Astrocyte (in vitro differentiated cells and primary cell): ENCODE measurements at regions not wholly inside any gene's neighbourhood (a gene's known extent, or its start where the extent isn't known, plus 50 kb on each side); places are given as distances from the start of the nearest gene placed in this dataset.

ENCODE experiments used
- DNase-seq: peaks from one replicate; pipeline ENCODE4 v3.0.0-alpha.2; 2010; ENCODE audit warnings: low read depth
- FAIRE-seq: peaks from 2 replicates; lab custom pipeline; 2011; peaks lifted over from hg19 to GRCh38; lab: Jason Lieb, UNC
- H2AFZ ChIP-seq: 2 replicates; pipeline ENCODE4 v1.6.0; 2012; ENCODE audit warnings: low read depth, low read length, inconsistent platforms
- H3K27ac ChIP-seq: 2 replicates; pipeline ENCODE4 v1.5.1; 2011; ENCODE audit warnings: low read depth, low read length, inconsistent platforms
- H3K27me3 ChIP-seq: 2 replicates; pipeline ENCODE4 v1.6.0; 2011; ENCODE audit warnings: low read length, inconsistent platforms; ENCODE audit not compliant: insufficient read depth
- H3K36me3 ChIP-seq: 2 replicates; pipeline ENCODE4 v1.5.1; 2011; ENCODE audit warnings: low read length, inconsistent platforms; ENCODE audit not compliant: insufficient read depth
- H3K4me1 ChIP-seq: 2 replicates; pipeline ENCODE4 v1.5.1; 2011; ENCODE audit warnings: low read length, inconsistent platforms; ENCODE audit not compliant: insufficient read depth
- H3K4me2 ChIP-seq: 2 replicates; pipeline ENCODE4 v1.6.0; 2012; ENCODE audit warnings: low read length, inconsistent platforms
- H3K4me3 ChIP-seq: 2 replicates; pipeline ENCODE4 v1.5.1; 2011; ENCODE audit warnings: low read depth, mild to moderate bottlenecking, low read length, inconsistent platforms; ENCODE audit not compliant: insufficient read depth
- H3K79me2 ChIP-seq: 2 replicates; pipeline ENCODE4 v1.6.0; 2012; ENCODE audit warnings: mild to moderate bottlenecking, low read length, inconsistent platforms; ENCODE audit not compliant: insufficient read depth
- H3K9ac ChIP-seq: 2 replicates; pipeline ENCODE4 v1.6.0; 2012; ENCODE audit warnings: mild to moderate bottlenecking, low read length, inconsistent platforms
- H3K9me3 ChIP-seq: 2 replicates; pipeline ENCODE4 v1.5.1; 2012; ENCODE audit warnings: low read depth, mild to moderate bottlenecking, low read length, inconsistent platforms; ENCODE audit not compliant: insufficient read depth
- H4K20me1 ChIP-seq: 2 replicates; pipeline ENCODE4 v1.6.0; 2012; ENCODE audit warnings: low read length, inconsistent platforms; ENCODE audit not compliant: insufficient read depth
- H3K27ac Mint-ChIP-seq: one replicate; pipeline ENCODE4 v1.8.0; 2021; ENCODE audit warnings: mild to moderate bottlenecking, mixed read lengths; ENCODE audit not compliant: unreplicated experiment
- H3K27me3 Mint-ChIP-seq: one replicate; pipeline ENCODE4 v1.8.0; 2021; ENCODE audit warnings: low read depth, mixed read lengths; ENCODE audit not compliant: unreplicated experiment
- H3K36me3 Mint-ChIP-seq: one replicate; pipeline ENCODE4 v1.8.0; 2021; ENCODE audit warnings: low read depth, mixed read lengths; ENCODE audit not compliant: unreplicated experiment
- H3K4me1 Mint-ChIP-seq: one replicate; pipeline ENCODE4 v1.8.0; 2021; ENCODE audit warnings: low read depth, mixed read lengths; ENCODE audit not compliant: unreplicated experiment
- H3K4me3 Mint-ChIP-seq: one replicate; pipeline ENCODE4 v1.8.0; 2021; ENCODE audit warnings: mild to moderate bottlenecking, moderate library complexity, mixed read lengths; ENCODE audit not compliant: unreplicated experiment
- H3K9me3 Mint-ChIP-seq: one replicate; pipeline ENCODE4 v1.8.0; 2021; ENCODE audit warnings: mild to moderate bottlenecking, mixed read lengths; ENCODE audit not compliant: unreplicated experiment
- EZH2 ChIP-seq: IDR thresholded peaks from 2 replicates; pipeline ENCODE4 v1.6.1; 2012; ENCODE audit warnings: mild to moderate bottlenecking, low read length, inconsistent platforms; ENCODE audit not compliant: insufficient read depth
- TF ChIP-seq, protein P1 (sequence below): IDR thresholded peaks from 2 replicates; pipeline ENCODE4 v1.5.1; 2011; ENCODE audit warnings: low read depth, mild to moderate bottlenecking, inconsistent platforms, low read length, moderate library complexity; ENCODE audit not compliant: insufficient read depth

DNA sequence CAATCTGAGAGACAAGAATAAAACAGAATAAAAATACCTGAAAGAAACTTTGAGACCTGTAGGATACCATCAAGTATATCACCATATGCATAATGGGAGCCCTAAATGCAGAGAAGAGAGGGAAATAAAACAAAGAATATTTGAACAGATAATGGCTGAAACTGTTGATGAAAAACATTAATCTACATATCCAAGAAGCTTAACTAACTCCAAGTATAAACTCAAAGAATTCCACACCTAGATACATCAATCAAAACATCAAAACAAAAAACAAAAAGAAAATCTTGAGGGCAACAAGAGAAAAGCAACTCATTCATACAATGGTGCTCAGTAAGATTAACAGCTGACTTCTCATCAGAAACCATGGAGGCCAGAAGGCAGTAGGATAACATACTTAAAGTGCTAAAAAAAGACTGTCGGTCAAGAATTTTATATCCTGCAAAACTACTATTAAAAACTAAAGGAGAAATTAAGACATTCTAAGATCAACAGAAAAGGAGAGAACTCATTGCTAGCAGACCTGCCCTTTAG lies 101.6 kb downstream of the FOXD1 start:
- H3K27ac ChIP-seq = no peak overlapping the region
- peaks cover 44% of the 10 kb centered on the region for H3K9me3 Mint-ChIP-seq
- no peak for TF ChIP-seq EZH2
- TF ChIP-seq, protein P1, sequence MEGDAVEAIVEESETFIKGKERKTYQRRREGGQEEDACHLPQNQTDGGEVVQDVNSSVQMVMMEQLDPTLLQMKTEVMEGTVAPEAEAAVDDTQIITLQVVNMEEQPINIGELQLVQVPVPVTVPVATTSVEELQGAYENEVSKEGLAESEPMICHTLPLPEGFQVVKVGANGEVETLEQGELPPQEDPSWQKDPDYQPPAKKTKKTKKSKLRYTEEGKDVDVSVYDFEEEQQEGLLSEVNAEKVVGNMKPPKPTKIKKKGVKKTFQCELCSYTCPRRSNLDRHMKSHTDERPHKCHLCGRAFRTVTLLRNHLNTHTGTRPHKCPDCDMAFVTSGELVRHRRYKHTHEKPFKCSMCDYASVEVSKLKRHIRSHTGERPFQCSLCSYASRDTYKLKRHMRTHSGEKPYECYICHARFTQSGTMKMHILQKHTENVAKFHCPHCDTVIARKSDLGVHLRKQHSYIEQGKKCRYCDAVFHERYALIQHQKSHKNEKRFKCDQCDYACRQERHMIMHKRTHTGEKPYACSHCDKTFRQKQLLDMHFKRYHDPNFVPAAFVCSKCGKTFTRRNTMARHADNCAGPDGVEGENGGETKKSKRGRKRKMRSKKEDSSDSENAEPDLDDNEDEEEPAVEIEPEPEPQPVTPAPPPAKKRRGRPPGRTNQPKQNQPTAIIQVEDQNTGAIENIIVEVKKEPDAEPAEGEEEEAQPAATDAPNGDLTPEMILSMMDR = no peak
- peaks cover 9% of the 10 kb centered on the region for H3K27me3 Mint-ChIP-seq
- H3K9ac ChIP-seq = no peak overlapping the region
- H3K4me3 ChIP-seq = no peak overlapping the region
- H3K27ac Mint-ChIP-seq = no peak overlapping the region
- H3K9me3 ChIP-seq = peaks cover 6% of the 10 kb centered on the region
- no peaks in the 10 kb centered on the region for H3K4me1 ChIP-seq
- no peak overlapping the region for H2AFZ ChIP-seq
- no peak overlapping the region for H3K4me3 Mint-ChIP-seq
- H3K27me3 ChIP-seq = no peaks in the 10 kb centered on the region
- H3K4me1 Mint-ChIP-seq = no peaks in the 10 kb centered on the region
- H3K4me2 ChIP-seq = no peak overlapping the region
- H3K79me2 ChIP-seq = no peaks in the 10 kb centered on the region
- DNase-seq (no peak), FAIRE-seq (no peak)
- peaks cover 5% of the 10 kb centered on the region for H3K36me3 Mint-ChIP-seq
- no peaks in the 10 kb centered on the region for H3K36me3 ChIP-seq
- H4K20me1 ChIP-seq = no peaks in the 10 kb centered on the region

DNA sequence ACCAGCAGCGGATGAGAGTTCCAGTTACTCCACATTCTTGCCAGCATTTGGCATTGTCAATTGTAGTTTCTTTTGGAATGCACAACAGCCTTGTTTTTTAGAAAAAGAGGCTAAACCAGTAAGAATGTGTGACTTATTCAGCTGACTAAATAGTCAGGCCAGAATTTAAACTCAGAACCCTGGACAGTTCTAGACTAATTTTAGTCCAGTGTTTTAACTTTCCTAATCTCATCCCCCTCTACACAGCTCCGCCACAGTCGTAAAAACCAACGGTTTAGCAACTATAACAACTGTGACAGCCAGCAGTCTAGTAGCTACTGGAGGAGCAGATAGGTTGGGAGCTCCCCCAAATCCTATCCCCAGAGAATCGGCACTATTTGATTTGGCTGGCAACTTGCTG lies 103.7 kb downstream of the FOXD1 start:
- Mint-ChIP-seq H3K9me3 (peaks cover 42% of the 10 kb centered on the region), H3K27me3 (peaks cover 14% of the 10 kb centered on the region), H3K36me3 (peaks cover 5% of the 10 kb centered on the region), H3K4me3 (no peak overlapping the region), H3K27ac (no peak overlapping the region), H3K4me1 (no peaks in the 10 kb centered on the region)
- H3K79me2 ChIP-seq = no peaks in the 10 kb centered on the region
- no peak for TF ChIP-seq EZH2
- TF ChIP-seq, protein P1 = no peak
- peak; percentile 9 for FAIRE-seq
- no peak overlapping the region for H3K4me3 ChIP-seq
- H3K27ac ChIP-seq = no peak overlapping the region
- peaks cover 7% of the 10 kb centered on the region for H3K9me3 ChIP-seq
- H3K4me1 ChIP-seq = no peaks in the 10 kb centered on the region
- no peaks in the 10 kb centered on the region for H4K20me1 ChIP-seq
- H2AFZ ChIP-seq = no peak overlapping the region
- H3K36me3 ChIP-seq = no peaks in the 10 kb centered on the region
- H3K27me3 ChIP-seq = no peaks in the 10 kb centered on the region
- DNase-seq = no peak
- H3K9ac ChIP-seq = no peak overlapping the region
- H3K4me2 ChIP-seq = no peak overlapping the region

DNA sequence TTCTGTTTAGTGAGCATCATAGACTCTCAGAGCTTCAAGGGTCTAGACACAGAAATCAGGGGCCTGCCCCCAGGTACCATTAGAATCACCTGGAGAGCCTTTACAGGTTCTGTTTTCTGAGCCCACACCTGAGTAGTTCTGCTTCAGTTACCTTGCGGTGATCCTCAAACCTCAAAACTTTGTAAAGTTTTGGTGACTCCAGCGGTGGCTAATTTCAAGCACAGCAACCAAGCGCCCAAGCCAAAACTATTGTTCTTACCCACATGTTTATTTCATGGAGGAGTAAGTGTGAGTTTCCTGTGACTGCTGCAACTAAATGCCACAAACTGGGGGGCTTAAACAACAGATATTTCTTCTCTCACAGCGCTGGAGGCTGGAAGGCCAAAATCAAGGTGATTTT lies 108.9 kb downstream of the FOXD1 start:
- peaks cover 22% of the 10 kb centered on the region for H3K4me1 Mint-ChIP-seq
- DNase-seq (no peak), FAIRE-seq (no peak)
- H3K27me3 Mint-ChIP-seq = peaks cover 11% of the 10 kb centered on the region
- Histone ChIP-seq H3K27ac (peak overlapping the region; percentile 93), H3K36me3 (no peaks in the 10 kb centered on the region), H3K27me3 (no peaks in the 10 kb centered on the region), H3K9ac (peak overlapping the region; percentile 84), H3K9me3 (peaks cover 3% of the 10 kb centered on the region), H2AFZ (no peak overlapping the region), H4K20me1 (no peaks in the 10 kb centered on the region), H3K4me3 (no peak overlapping the region), H3K4me1 (peaks cover 34% of the 10 kb centered on the region), H3K79me2 (no peaks in the 10 kb centered on the region), H3K4me2 (peak overlapping the region; percentile 80)
- no peak for TF ChIP-seq EZH2
- TF ChIP-seq, protein P1 = no peak
- peak overlapping the region; percentile 86 for H3K27ac Mint-ChIP-seq
- H3K9me3 Mint-ChIP-seq = peaks cover 14% of the 10 kb centered on the region
- no peak overlapping the region for H3K4me3 Mint-ChIP-seq
- no peaks in the 10 kb centered on the region for H3K36me3 Mint-ChIP-seq
